ENCODE measurements at regions not wholly inside any gene's neighbourhood (a gene's known extent, or its start where the extent isn't known, plus 50 kb on each side); places are given as distances from the start of the nearest gene placed in this dataset.

GRCh38 chr3:194865061-194865460, 179.4 kb downstream of the FAM43A start:
- TF ChIP-seq POLR2AphosphoS5 (IDR thresholded peaks at IDR 0.05; ENCODE audit: borderline replicate concordance, low read depth, low read length) (no peak), EZH2 (IDR thresholded peaks at IDR 0.05) (no peak), FOXP2 (optimal IDR thresholded peaks at IDR 0.05; ENCODE audit: control extremely low read depth, extremely low read length, insufficient read depth) (no peak)

Measured in SK-N-MC (cell line).